Effector memory CD8-positive, alpha-beta T cell (primary cell): ENCODE measurements at regions not wholly inside any gene's neighbourhood (a gene's known extent, or its start where the extent isn't known, plus 50 kb on each side); places are given as distances from the start of the nearest gene placed in this dataset.

Experiments
- ATAC-seq: fragments of 150-1000 bp; cut with Tn5 transposase; replicated peaks from 2 replicates; pipeline ENCODE4 v1.10.0; 2021; ENCODE audit warnings: mild to moderate bottlenecking, moderate library complexity
- DNase-seq, 3 experiments: peaks; one replicate each; pipeline ENCODE4 v3.0.0; 2021
- H3K27ac Mint-ChIP-seq, 2 donors: one replicate each; pipeline ENCODE4 v1.8.0; 2022; ENCODE audit warnings: mild to moderate bottlenecking in 2 of 2, mixed read lengths in 2 of 2, moderate library complexity in 2 of 2
- H3K27me3 Mint-ChIP-seq, 2 donors: one replicate each; pipeline ENCODE4 v1.8.0; 2022; ENCODE audit warnings: mixed read lengths in 2 of 2
- H3K36me3 Mint-ChIP-seq: one replicate; pipeline ENCODE4 v1.8.0; 2022; ENCODE audit warnings: mild to moderate bottlenecking, moderate library complexity, mixed read lengths; ENCODE audit not compliant: insufficient read depth
- H3K4me1 Mint-ChIP-seq, 2 donors: one replicate each; pipeline ENCODE4 v1.8.0; 2022; ENCODE audit warnings: low read depth in 2 of 2, mixed read lengths in 2 of 2
- H3K4me3 Mint-ChIP-seq, 2 donors: one replicate each; pipeline ENCODE4 v1.8.0; 2022; ENCODE audit warnings: mild to moderate bottlenecking in 2 of 2, mixed read lengths in 2 of 2, moderate library complexity in 2 of 2
- H3K9me3 Mint-ChIP-seq, 2 donors: one replicate each; pipeline ENCODE4 v1.8.0; 2022; ENCODE audit warnings: mixed read lengths in 2 of 2

DNA sequence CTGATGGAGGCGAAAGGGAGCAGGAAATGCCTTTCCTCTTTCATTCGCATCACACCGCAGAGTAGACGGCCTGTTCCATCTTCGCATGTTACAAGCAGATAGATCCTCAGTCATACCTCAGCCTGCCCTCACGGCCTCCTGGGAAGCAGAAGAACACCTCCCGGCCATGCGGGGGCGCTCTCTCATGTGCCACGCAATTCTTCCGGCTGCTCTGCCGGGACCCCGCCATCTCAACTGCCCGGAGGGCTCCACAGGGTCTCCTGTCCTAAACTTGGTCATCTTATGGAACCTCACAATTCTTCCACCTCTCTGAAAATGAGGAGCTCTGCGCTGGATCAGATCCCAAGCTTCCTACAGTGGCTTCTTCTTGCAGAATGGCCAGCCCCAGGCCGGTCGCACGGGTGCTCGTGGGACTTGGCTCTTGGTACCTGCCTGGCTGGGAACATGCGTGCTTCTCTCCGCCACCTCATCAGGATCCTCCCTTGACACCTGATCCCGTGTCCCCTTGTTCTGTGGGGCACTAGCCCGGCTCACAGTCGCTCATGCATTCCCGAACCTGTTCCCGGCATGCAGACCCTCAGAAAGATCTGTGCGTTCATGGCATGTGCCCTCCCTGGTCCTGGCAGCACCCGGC, 262.8 kb upstream of the SHH start:
- ATAC-seq = no peak
- H3K9me3 Mint-ChIP-seq = no peaks in the 10 kb centered on the region

DNA sequence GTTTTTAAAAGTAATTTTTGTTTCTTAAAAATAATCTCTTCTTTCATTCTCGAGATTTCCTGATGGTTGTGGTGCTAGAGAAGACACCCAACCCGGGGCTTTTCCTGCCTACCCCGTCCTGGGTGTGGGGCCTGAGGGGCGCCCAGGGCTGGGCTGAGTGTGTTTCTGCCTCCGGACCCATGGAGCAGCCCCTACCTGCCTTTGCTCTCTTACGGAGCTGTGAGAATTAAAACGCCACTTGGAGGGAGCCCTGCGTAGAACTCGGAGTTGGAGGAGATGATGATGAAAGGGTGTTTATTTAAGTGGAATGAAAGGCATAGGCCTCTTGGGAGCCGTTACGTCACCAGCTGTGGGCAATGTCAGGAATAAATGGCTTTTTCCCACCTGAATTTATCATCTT, 261.8 kb upstream of the SHH start:
- peaks cover 0 to 34% of the 10 kb centered on the region in 2 donors for H3K27me3 Mint-ChIP-seq
- no peak overlapping the region for H3K27ac Mint-ChIP-seq
- no peaks in the 10 kb centered on the region for H3K4me1 Mint-ChIP-seq
- ATAC-seq = no peak
- no peak for DNase-seq
- H3K36me3 Mint-ChIP-seq = no peaks in the 10 kb centered on the region
- H3K9me3 Mint-ChIP-seq = no peaks in the 10 kb centered on the region
- H3K4me3 Mint-ChIP-seq = no peak overlapping the region

More for the DNA sequence above, 262.8 kb upstream of the SHH start:
- H3K36me3 Mint-ChIP-seq = no peaks in the 10 kb centered on the region
- no peaks in the 10 kb centered on the region for H3K4me1 Mint-ChIP-seq
- peaks cover 0 to 31% of the 10 kb centered on the region in 2 donors for H3K27me3 Mint-ChIP-seq
- DNase-seq = no peak
- H3K4me3 Mint-ChIP-seq = no peak overlapping the region
- H3K27ac Mint-ChIP-seq = no peak overlapping the region

DNA sequence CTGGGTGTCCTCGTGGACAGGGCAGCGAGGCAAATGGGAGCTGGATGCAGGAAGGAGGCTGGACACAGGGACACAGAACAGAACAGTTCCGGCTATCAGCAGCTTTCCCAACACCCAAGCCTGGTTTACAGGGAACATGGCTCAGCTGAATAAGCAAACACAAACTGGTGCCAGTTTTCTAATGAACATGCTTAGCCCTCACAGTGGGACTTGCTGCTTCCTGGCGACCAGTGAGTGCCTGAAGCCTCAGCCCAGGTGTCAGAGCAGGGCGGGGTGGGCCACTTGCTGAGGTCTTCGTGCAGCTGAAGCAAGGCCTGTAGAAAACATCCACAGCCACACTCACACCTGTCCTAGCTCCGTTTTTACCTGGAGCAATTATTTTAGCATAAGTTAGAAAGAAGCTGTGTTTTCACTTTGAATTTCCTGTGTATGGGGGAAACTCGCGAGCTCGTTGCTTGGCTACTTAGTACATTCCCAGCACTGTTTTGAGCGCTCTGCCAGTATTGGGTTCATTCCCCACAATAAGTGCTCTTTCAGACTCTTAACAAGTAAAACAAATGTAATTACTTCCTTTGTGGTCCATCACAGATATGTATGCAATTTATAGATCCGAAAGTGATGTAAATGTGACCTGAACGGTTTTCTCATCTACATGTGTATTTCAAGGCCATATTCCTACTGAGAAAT, 261.2 kb upstream of the SHH start:
- ATAC-seq = no peak
- H3K36me3 Mint-ChIP-seq = no peaks in the 10 kb centered on the region
- no peak overlapping the region for H3K27ac Mint-ChIP-seq
- H3K27me3 Mint-ChIP-seq = peaks cover 0 to 31% of the 10 kb centered on the region in 2 donors
- DNase-seq = no peak
- no peak overlapping the region for H3K4me3 Mint-ChIP-seq
- no peaks in the 10 kb centered on the region for H3K9me3 Mint-ChIP-seq
- no peaks in the 10 kb centered on the region for H3K4me1 Mint-ChIP-seq

DNA sequence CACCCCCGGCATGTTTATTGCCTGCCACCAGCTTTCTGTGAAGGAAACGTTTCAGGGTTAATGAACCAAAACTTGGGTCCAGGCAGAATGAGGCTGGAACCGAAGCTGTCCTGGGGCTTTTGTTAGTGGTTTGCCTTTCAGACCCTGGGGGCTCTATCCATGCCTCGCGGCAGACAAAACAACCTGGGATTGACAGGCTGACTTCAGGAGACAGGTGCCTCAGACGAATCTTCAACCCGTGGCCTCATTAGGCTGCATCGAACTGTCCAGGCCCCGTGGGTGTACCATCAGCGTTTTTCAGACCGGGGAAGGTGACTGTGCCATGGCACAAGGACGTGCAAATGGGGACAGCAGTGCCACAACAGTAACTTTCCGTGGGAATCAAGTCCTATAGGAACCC, 259.3 kb upstream of the SHH start:
- no peaks in the 10 kb centered on the region for H3K4me1 Mint-ChIP-seq
- ATAC-seq (no peak), DNase-seq (no peak)
- peaks cover 6 to 39% of the 10 kb centered on the region in 2 donors for H3K27me3 Mint-ChIP-seq
- H3K27ac Mint-ChIP-seq = no peak overlapping the region
- no peaks in the 10 kb centered on the region for H3K9me3 Mint-ChIP-seq
- H3K36me3 Mint-ChIP-seq = no peaks in the 10 kb centered on the region
- no peak overlapping the region for H3K4me3 Mint-ChIP-seq

DNA sequence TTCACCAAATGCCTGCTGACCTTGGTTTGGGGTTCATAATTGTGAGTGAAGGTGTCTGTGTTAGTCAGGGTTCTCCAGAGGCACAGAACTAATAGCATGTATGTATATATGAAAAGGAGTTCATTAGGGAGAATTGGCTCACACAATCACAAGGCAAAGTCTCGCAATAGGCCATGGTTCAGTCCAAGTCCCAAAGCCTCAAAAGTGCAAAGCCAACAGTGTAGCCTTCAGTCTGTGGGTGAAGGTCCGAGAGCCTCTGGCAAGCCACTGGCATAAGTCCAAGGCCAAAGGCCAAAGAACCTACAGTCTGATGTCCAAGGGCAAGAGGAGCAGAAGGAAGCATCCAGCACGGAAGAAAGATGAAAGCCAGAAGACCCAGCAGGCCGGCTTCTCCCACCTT, 257.6 kb upstream of the SHH start:
- Mint-ChIP-seq H3K36me3 (no peaks in the 10 kb centered on the region), H3K27me3 (peaks cover 8 to 41% of the 10 kb centered on the region in 2 donors), H3K9me3 (no peaks in the 10 kb centered on the region), H3K27ac (no peak overlapping the region), H3K4me1 (no peaks in the 10 kb centered on the region), H3K4me3 (no peak overlapping the region)
- DNase-seq = no peak
- ATAC-seq = no peak

DNA sequence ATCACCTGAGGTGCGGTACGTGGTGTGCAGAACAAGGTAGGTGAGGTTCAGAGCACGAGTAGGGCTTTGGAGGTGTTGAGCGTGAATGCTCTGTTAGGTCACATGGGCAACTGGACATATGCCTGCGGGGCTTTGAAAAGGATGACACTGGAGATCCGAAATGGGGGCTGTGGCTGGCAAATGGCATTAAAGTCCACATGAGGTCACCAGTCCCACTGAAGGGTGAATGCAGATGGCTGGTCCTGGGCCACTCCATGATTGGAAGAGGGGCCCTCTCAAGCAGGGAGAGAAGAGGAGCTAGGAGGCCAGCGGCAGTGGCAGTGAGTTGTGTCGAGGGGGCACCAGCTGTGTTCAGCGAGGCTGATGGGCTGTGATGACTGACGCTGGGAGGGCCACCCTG, 254.9 kb upstream of the SHH start:
- Mint-ChIP-seq H3K36me3 (no peaks in the 10 kb centered on the region), H3K4me1 (no peaks in the 10 kb centered on the region), H3K27me3 (peaks cover 8 to 33% of the 10 kb centered on the region in 2 donors), H3K4me3 (no peak overlapping the region), H3K27ac (no peak overlapping the region), H3K9me3 (peaks cover 1 to 3% of the 10 kb centered on the region in 2 donors)
- DNase-seq (no peak), ATAC-seq (no peak)

DNA sequence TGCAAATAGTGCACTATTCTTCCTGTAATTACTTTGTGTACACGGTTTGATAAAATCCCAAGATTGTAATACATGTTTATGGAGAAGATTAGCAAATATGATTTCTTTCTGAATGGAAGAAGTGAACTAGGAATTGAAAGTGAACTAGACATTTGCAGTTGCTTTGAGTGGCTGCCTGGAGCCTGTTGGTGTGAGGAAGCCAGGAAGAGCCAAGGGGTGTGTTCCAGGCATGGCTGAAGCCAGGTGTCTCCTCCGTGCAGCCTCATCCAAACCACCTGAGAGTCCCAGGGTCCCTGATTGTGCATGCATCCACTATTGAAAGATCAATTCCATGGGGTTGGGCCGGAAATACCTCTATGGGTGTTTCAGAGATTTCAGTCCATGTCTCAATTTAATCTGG, 253.1 kb upstream of the SHH start:
- no peaks in the 10 kb centered on the region for H3K36me3 Mint-ChIP-seq
- no peak overlapping the region for H3K4me3 Mint-ChIP-seq
- peaks cover 8 to 29% of the 10 kb centered on the region in 2 donors for H3K27me3 Mint-ChIP-seq
- no peak for ATAC-seq
- peaks cover 8 to 18% of the 10 kb centered on the region in 2 donors for H3K9me3 Mint-ChIP-seq
- no peak for DNase-seq
- no peaks in the 10 kb centered on the region for H3K4me1 Mint-ChIP-seq
- H3K27ac Mint-ChIP-seq = no peak overlapping the region

- Mint-ChIP-seq H3K4me3 (no peak overlapping the region), H3K36me3 (no peaks in the 10 kb centered on the region), H3K4me1 (no peaks in the 10 kb centered on the region)
Measured at GRCh38 chr7:156064971-156065386, 252.7 kb upstream of the SHH start.

GRCh38 chr7:156063241-156063810, 251.1 kb upstream of the SHH start:
- H3K4me3 Mint-ChIP-seq = no peak overlapping the region
- H3K27me3 Mint-ChIP-seq = peaks cover 8 to 24% of the 10 kb centered on the region in 2 donors
- peaks cover 8 to 24% of the 10 kb centered on the region in 2 donors for H3K9me3 Mint-ChIP-seq
- no peak for ATAC-seq
- no peaks in the 10 kb centered on the region for H3K4me1 Mint-ChIP-seq
- H3K36me3 Mint-ChIP-seq = no peaks in the 10 kb centered on the region
- no peak overlapping the region for H3K27ac Mint-ChIP-seq
- DNase-seq = no peak

More at GRCh38 chr7:156064971-156065386, 252.7 kb upstream of the SHH start:
- no peak for DNase-seq
- no peak for ATAC-seq
- no peak overlapping the region for H3K27ac Mint-ChIP-seq
- peaks cover 8 to 25% of the 10 kb centered on the region in 2 donors for H3K27me3 Mint-ChIP-seq
- H3K9me3 Mint-ChIP-seq = peaks cover 8 to 22% of the 10 kb centered on the region in 2 donors

- Mint-ChIP-seq H3K36me3 (no peaks in the 10 kb centered on the region), H3K27ac (peak overlapping the region in 1 of 2 donors; percentile 51), H3K27me3 (peaks cover 8 to 25% of the 10 kb centered on the region in 2 donors), H3K4me1 (no peaks in the 10 kb centered on the region), H3K4me3 (no peak overlapping the region), H3K9me3 (peaks cover 8 to 24% of the 10 kb centered on the region in 2 donors)
- DNase-seq (no peak), ATAC-seq (no peak)
Measured at GRCh38 chr7:156062286-156062685, 250.0 kb upstream of the SHH start.

DNA sequence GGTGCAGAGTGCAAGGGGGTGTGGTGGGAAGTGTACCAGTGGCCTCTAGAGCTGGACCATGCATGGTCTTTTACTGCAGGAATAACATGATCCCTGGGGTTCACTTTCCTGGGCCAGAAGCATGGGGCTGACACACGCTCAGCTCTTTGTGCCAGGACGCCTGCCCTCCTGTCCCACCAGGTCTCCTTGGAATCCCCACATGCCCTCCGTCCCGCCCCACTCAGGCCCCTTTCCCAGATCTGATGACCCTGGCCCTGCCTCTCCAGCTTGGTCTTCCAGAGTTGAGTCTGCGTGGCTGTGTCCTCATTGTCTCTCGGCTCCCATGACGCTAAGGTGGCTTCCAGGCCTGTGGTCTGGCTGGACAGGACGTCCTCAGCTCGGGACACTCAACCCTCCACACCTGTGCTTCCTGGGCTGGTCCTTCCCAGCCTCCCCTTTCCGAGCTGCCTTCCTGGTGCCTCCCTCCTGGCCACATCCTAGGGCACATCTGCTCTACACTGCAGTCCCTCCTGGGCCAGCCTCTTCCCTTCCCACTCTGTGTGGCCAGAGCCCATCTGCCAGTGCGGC, 249.5 kb upstream of the SHH start:
- Mint-ChIP-seq H3K27ac (peak overlapping the region in 1 of 2 donors; percentile 51), H3K4me3 (no peak overlapping the region), H3K9me3 (peaks cover 8 to 24% of the 10 kb centered on the region in 2 donors), H3K36me3 (no peaks in the 10 kb centered on the region), H3K4me1 (no peaks in the 10 kb centered on the region), H3K27me3 (peaks cover 4 to 20% of the 10 kb centered on the region in 2 donors)
- ATAC-seq = no peak
- DNase-seq = no peak

DNA sequence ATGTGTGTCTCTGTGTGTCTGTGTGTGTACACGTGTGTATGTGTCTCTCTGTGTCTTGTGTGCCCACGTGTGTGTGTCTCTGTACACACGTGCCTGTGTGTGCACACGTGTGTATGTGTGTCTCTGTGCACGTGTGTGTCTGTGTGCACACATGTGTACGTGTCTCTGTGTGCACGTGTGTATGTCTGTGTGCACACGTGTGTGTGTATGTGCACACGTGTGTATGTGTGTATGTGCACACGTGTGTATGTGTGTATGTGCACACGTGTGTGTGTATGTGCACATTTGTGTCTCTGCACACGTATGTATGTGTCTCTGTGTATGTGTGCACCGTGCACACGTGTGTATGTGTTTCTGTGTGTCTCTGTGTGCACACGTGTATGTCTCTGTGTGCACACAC, 248.7 kb upstream of the SHH start:
- no peak for ATAC-seq
- H3K4me3 Mint-ChIP-seq = no peak overlapping the region
- H3K4me1 Mint-ChIP-seq = no peaks in the 10 kb centered on the region

GRCh38 chr7:156059369-156059768, 247.1 kb upstream of the SHH start:
- H3K4me1 Mint-ChIP-seq = no peaks in the 10 kb centered on the region
- no peak overlapping the region for H3K4me3 Mint-ChIP-seq
- peaks cover 0 to 9% of the 10 kb centered on the region in 2 donors for H3K27me3 Mint-ChIP-seq
- no peak overlapping the region for H3K27ac Mint-ChIP-seq
- peaks cover 8 to 24% of the 10 kb centered on the region in 2 donors for H3K9me3 Mint-ChIP-seq
- no peaks in the 10 kb centered on the region for H3K36me3 Mint-ChIP-seq
- no peak for DNase-seq
- ATAC-seq = no peak

More for the DNA sequence above, 248.7 kb upstream of the SHH start:
- Mint-ChIP-seq H3K36me3 (no peaks in the 10 kb centered on the region), H3K9me3 (peaks cover 8 to 24% of the 10 kb centered on the region in 2 donors), H3K27ac (no peak overlapping the region), H3K27me3 (peaks cover 0 to 12% of the 10 kb centered on the region in 2 donors)
- DNase-seq = no peak
